HL-60 (cell line): ENCODE measurements at regions not wholly inside any gene's neighbourhood (a gene's known extent, or its start where the extent isn't known, plus 50 kb on each side); places are given as distances from the start of the nearest gene placed in this dataset.

ENCODE experiments used
- TF ChIP-seq, protein P1 (sequence below): IDR thresholded peaks from one replicate; pipeline ENCODE4 v1.5.1; 2011; ENCODE audit warnings: low read length, control low read depth, inconsistent platforms; ENCODE audit not compliant: insufficient read depth
- TF ChIP-seq, protein P2 (sequence below): IDR thresholded peaks from 2 replicates; pipeline ENCODE4 v1.6.1; 2012; ENCODE audit warnings: low read depth; ENCODE audit not compliant: insufficient replicate concordance

DNA sequence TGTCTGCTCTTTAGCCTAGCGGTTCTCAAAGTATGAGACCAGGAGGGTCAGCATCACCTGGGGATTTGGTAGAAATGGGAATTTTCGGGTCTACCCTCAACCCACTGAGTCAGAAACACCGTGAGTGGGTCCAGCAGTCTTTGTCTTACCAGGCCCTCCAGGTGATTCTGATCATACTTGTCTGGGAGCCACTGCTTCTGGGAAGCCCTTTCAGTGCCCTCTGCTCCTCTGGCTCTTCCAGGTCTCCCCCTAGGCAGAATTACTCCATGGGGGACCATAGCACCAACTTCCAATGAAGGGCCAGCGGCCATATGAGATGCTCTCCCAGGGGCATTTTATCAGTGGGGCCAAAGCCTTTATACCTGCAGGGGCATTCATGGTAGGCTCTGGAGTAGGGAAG is 81.0 kb upstream of the ETV3 start:
- TF ChIP-seq, protein P1, sequence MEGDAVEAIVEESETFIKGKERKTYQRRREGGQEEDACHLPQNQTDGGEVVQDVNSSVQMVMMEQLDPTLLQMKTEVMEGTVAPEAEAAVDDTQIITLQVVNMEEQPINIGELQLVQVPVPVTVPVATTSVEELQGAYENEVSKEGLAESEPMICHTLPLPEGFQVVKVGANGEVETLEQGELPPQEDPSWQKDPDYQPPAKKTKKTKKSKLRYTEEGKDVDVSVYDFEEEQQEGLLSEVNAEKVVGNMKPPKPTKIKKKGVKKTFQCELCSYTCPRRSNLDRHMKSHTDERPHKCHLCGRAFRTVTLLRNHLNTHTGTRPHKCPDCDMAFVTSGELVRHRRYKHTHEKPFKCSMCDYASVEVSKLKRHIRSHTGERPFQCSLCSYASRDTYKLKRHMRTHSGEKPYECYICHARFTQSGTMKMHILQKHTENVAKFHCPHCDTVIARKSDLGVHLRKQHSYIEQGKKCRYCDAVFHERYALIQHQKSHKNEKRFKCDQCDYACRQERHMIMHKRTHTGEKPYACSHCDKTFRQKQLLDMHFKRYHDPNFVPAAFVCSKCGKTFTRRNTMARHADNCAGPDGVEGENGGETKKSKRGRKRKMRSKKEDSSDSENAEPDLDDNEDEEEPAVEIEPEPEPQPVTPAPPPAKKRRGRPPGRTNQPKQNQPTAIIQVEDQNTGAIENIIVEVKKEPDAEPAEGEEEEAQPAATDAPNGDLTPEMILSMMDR: no peak
- TF ChIP-seq, protein P2, sequence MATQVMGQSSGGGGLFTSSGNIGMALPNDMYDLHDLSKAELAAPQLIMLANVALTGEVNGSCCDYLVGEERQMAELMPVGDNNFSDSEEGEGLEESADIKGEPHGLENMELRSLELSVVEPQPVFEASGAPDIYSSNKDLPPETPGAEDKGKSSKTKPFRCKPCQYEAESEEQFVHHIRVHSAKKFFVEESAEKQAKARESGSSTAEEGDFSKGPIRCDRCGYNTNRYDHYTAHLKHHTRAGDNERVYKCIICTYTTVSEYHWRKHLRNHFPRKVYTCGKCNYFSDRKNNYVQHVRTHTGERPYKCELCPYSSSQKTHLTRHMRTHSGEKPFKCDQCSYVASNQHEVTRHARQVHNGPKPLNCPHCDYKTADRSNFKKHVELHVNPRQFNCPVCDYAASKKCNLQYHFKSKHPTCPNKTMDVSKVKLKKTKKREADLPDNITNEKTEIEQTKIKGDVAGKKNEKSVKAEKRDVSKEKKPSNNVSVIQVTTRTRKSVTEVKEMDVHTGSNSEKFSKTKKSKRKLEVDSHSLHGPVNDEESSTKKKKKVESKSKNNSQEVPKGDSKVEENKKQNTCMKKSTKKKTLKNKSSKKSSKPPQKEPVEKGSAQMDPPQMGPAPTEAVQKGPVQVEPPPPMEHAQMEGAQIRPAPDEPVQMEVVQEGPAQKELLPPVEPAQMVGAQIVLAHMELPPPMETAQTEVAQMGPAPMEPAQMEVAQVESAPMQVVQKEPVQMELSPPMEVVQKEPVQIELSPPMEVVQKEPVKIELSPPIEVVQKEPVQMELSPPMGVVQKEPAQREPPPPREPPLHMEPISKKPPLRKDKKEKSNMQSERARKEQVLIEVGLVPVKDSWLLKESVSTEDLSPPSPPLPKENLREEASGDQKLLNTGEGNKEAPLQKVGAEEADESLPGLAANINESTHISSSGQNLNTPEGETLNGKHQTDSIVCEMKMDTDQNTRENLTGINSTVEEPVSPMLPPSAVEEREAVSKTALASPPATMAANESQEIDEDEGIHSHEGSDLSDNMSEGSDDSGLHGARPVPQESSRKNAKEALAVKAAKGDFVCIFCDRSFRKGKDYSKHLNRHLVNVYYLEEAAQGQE: no peak
